ENCODE measurements at regions not wholly inside any gene's neighbourhood (a gene's known extent, or its start where the extent isn't known, plus 50 kb on each side); places are given as distances from the start of the nearest gene placed in this dataset.

DNA sequence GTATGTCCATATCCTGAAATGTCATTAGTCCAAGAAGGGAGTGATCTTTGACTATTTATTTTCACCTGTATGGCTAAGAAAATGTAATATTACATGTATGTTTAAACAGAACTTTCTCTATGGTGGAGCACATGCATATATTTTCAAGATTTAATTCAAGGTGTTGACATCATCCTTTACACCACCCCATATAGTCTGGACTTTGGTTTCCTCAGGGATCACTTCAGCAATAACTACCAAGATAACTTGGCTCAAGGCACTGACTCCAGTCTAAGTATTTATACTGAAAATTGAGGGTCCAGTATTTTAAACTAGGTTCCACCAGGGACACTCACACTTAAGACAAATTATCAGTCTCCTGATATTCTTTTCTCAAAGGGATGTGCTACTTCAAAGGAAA is 660.6 kb downstream of the EFNB2 start:
- Histone ChIP-seq H3K23ac (ENCODE audit: insufficient read length) (no peak overlapping the region), H3K9me3 (ENCODE audit: insufficient read depth in 2 of 2, low read depth in 1 of 2, low read length in 1 of 2) (no peaks in the 10 kb centered on the region), H2BK5ac (ENCODE audit: low read depth, low read length) (no peak overlapping the region), H3K9ac (replicated peaks in 1 of 4; ENCODE audit: extremely low read depth in 1 of 4, low read depth in 3 of 4, low read length in 3 of 4) (no peak overlapping the region), H2BK20ac (ENCODE audit: low read length) (no peak overlapping the region), H3K4me2 (ENCODE audit: insufficient read depth in 1 of 2, low read depth in 2 of 2, low read length in 2 of 2) (no peak overlapping the region), H4K8ac (ENCODE audit: extremely low read depth, insufficient read depth, low read length) (no peak overlapping the region), H4K5ac (ENCODE audit: insufficient read length, low read depth, low read length) (no peak overlapping the region), H2BK12ac (ENCODE audit: low read depth, low read length) (no peak overlapping the region), H3K23me2 (ENCODE audit: low read depth, low read length) (no peaks in the 10 kb centered on the region), H3K79me2 (ENCODE audit: control insufficient read depth in 1 of 2, insufficient read depth in 2 of 2, low read length in 2 of 2) (no peaks in the 10 kb centered on the region), H3K36me3 (ENCODE audit: control insufficient read depth in 2 of 4, insufficient read depth in 4 of 4, low read length in 3 of 4) (no peaks in the 10 kb centered on the region), H3K14ac (ENCODE audit: insufficient read length) (no peak overlapping the region), H3K4me1 (replicated peaks in 1 of 4; ENCODE audit: control insufficient read depth in 3 of 4, insufficient read depth in 4 of 4, low read length in 3 of 4) (no peaks in the 10 kb centered on the region), H2BK120ac (replicated peaks; ENCODE audit: low read depth, low read length) (no peak overlapping the region), H2BK15ac (ENCODE audit: low read length) (no peak overlapping the region), H3K18ac (ENCODE audit: extremely low read depth, low read length) (no peak overlapping the region), H4K20me1 (replicated peaks in 1 of 2; ENCODE audit: control insufficient read depth in 1 of 2, insufficient read depth in 2 of 2, low read length in 2 of 2) (no peaks in the 10 kb centered on the region), H3K27ac (ENCODE audit: low read depth, low read length) (no peak overlapping the region), H3K79me1 (ENCODE audit: low read depth, low read length) (no peaks in the 10 kb centered on the region), H3K27me3 (replicated peaks in 1 of 4; ENCODE audit: control insufficient read depth in 3 of 4, extremely low read depth in 1 of 4, insufficient read depth in 3 of 4, low read length in 3 of 4) (no peaks in the 10 kb centered on the region), H2AFZ (ENCODE audit: low read length) (no peak overlapping the region), H3K4ac (replicated peaks; ENCODE audit: insufficient read length, low read depth, low read length) (no peak overlapping the region), H2AK5ac (ENCODE audit: low read depth, low read length) (no peak overlapping the region), H4K91ac (replicated peaks; ENCODE audit: insufficient read length, low read length) (no peak overlapping the region), H3K56ac (replicated peaks; ENCODE audit: insufficient read length, low read depth, low read length) (no peak overlapping the region), H3K4me3 (ENCODE audit: extremely low read depth in 1 of 4, insufficient read depth in 2 of 4, low read depth in 3 of 4, low read length in 4 of 4) (no peak overlapping the region)
- CTCF ChIA-PET (ENCODE audit: partially characterized antibody): no interaction called here
- no peak for TF ChIP-seq TAF7 (optimal IDR thresholded peaks at IDR 0.05; ENCODE audit: borderline replicate concordance, low read depth, low read length)
- TF ChIP-seq, protein P1, sequence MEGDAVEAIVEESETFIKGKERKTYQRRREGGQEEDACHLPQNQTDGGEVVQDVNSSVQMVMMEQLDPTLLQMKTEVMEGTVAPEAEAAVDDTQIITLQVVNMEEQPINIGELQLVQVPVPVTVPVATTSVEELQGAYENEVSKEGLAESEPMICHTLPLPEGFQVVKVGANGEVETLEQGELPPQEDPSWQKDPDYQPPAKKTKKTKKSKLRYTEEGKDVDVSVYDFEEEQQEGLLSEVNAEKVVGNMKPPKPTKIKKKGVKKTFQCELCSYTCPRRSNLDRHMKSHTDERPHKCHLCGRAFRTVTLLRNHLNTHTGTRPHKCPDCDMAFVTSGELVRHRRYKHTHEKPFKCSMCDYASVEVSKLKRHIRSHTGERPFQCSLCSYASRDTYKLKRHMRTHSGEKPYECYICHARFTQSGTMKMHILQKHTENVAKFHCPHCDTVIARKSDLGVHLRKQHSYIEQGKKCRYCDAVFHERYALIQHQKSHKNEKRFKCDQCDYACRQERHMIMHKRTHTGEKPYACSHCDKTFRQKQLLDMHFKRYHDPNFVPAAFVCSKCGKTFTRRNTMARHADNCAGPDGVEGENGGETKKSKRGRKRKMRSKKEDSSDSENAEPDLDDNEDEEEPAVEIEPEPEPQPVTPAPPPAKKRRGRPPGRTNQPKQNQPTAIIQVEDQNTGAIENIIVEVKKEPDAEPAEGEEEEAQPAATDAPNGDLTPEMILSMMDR (IDR thresholded peaks at IDR 0.05; ENCODE audit: control extremely low read depth in 1 of 3, insufficient read depth in 1 of 3, low read depth in 1 of 3, low read length in 3 of 3): no peak
- TF ChIP-seq GTF2F1 (IDR thresholded peaks at IDR 0.05; ENCODE audit: borderline replicate concordance, low read depth, low read length): no peak
- no peak for DNase-seq (ENCODE audit: low read depth in 1 of 2, low spot score in 2 of 2)
- FAIRE-seq: no peak
- POLR2A ChIA-PET (ENCODE audit: partially characterized antibody): no interaction called here
